H1 (cell line): ENCODE measurements at regions not wholly inside any gene's neighbourhood (a gene's known extent, or its start where the extent isn't known, plus 50 kb on each side); places are given as distances from the start of the nearest gene placed in this dataset.

Source experiments
- CBX5 ChIP-seq: fragments of 300-800, 300-1000 bp; sonication (generic); IDR thresholded peaks from 2 replicates; pipeline ENCODE4 v1.7.1; 2016; ENCODE audit warnings: antibody characterized with exemption, low read length, low read depth
- POU5F1 ChIP-seq: IDR thresholded peaks from 2 replicates; pipeline ENCODE4 v1.6.1; 2011; ENCODE audit warnings: low read depth, mild to moderate bottlenecking, low read length, moderate library complexity
- ZNF274 ChIP-seq: IDR thresholded peaks from 2 replicates; pipeline ENCODE4 v1.7.0; 2012; ENCODE audit warnings: low read length, borderline replicate concordance; ENCODE audit errors: extremely low read depth
- TF ChIP-seq, protein P1 (sequence below): fragments of 300-600 bp; sonication (generic); IDR thresholded peaks from 2 replicates; pipeline ENCODE4 v1.7.1; 2012; ENCODE audit warnings: low read length, moderate library complexity, mild to moderate bottlenecking, inconsistent platforms; ENCODE audit not compliant: insufficient replicate concordance
- TF ChIP-seq, protein P2 (sequence below), 3 experiments: IDR thresholded peaks; 1 replicate in 2 of 3; 2 replicates in 1 of 3; pipeline versions ENCODE4 v1.5.1 to v1.6.1; 2011; ENCODE audit warnings: low read length in 3 of 3, mild to moderate bottlenecking in 3 of 3, inconsistent platforms in 2 of 3, low read depth in 1 of 3, moderate library complexity in 1 of 3; ENCODE audit not compliant: insufficient read depth in 1 of 3; ENCODE audit errors: control extremely low read depth in 1 of 3

DNA sequence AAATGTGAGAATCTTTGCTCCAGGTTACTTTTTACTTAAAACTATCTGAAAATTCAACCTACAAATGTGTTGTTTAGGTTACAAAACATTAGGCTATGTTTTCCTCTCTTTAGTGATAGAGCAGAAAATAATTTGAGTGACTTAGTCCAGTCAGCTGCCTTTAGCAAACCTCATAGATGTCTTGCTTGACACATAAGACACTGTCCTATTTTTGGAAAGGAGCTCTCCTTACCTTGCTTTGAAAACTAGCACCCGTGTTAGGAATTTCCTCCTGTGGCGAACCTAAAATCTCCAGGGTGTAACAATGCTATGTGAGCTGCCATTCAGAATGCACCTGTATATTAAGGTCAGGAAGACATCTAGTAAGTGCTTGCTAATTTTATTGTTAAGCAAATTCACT is 221.2 kb upstream of the CD180 start (continued):
- TF ChIP-seq, protein P1, sequence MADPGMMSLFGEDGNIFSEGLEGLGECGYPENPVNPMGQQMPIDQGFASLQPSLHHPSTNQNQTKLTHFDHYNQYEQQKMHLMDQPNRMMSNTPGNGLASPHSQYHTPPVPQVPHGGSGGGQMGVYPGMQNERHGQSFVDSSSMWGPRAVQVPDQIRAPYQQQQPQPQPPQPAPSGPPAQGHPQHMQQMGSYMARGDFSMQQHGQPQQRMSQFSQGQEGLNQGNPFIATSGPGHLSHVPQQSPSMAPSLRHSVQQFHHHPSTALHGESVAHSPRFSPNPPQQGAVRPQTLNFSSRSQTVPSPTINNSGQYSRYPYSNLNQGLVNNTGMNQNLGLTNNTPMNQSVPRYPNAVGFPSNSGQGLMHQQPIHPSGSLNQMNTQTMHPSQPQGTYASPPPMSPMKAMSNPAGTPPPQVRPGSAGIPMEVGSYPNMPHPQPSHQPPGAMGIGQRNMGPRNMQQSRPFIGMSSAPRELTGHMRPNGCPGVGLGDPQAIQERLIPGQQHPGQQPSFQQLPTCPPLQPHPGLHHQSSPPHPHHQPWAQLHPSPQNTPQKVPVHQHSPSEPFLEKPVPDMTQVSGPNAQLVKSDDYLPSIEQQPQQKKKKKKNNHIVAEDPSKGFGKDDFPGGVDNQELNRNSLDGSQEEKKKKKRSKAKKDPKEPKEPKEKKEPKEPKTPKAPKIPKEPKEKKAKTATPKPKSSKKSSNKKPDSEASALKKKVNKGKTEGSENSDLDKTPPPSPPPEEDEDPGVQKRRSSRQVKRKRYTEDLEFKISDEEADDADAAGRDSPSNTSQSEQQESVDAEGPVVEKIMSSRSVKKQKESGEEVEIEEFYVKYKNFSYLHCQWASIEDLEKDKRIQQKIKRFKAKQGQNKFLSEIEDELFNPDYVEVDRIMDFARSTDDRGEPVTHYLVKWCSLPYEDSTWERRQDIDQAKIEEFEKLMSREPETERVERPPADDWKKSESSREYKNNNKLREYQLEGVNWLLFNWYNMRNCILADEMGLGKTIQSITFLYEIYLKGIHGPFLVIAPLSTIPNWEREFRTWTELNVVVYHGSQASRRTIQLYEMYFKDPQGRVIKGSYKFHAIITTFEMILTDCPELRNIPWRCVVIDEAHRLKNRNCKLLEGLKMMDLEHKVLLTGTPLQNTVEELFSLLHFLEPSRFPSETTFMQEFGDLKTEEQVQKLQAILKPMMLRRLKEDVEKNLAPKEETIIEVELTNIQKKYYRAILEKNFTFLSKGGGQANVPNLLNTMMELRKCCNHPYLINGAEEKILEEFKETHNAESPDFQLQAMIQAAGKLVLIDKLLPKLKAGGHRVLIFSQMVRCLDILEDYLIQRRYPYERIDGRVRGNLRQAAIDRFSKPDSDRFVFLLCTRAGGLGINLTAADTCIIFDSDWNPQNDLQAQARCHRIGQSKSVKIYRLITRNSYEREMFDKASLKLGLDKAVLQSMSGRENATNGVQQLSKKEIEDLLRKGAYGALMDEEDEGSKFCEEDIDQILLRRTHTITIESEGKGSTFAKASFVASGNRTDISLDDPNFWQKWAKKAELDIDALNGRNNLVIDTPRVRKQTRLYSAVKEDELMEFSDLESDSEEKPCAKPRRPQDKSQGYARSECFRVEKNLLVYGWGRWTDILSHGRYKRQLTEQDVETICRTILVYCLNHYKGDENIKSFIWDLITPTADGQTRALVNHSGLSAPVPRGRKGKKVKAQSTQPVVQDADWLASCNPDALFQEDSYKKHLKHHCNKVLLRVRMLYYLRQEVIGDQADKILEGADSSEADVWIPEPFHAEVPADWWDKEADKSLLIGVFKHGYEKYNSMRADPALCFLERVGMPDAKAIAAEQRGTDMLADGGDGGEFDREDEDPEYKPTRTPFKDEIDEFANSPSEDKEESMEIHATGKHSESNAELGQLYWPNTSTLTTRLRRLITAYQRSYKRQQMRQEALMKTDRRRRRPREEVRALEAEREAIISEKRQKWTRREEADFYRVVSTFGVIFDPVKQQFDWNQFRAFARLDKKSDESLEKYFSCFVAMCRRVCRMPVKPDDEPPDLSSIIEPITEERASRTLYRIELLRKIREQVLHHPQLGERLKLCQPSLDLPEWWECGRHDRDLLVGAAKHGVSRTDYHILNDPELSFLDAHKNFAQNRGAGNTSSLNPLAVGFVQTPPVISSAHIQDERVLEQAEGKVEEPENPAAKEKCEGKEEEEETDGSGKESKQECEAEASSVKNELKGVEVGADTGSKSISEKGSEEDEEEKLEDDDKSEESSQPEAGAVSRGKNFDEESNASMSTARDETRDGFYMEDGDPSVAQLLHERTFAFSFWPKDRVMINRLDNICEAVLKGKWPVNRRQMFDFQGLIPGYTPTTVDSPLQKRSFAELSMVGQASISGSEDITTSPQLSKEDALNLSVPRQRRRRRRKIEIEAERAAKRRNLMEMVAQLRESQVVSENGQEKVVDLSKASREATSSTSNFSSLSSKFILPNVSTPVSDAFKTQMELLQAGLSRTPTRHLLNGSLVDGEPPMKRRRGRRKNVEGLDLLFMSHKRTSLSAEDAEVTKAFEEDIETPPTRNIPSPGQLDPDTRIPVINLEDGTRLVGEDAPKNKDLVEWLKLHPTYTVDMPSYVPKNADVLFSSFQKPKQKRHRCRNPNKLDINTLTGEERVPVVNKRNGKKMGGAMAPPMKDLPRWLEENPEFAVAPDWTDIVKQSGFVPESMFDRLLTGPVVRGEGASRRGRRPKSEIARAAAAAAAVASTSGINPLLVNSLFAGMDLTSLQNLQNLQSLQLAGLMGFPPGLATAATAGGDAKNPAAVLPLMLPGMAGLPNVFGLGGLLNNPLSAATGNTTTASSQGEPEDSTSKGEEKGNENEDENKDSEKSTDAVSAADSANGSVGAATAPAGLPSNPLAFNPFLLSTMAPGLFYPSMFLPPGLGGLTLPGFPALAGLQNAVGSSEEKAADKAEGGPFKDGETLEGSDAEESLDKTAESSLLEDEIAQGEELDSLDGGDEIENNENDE: no peak
- no peak for TF ChIP-seq CBX5
- TF ChIP-seq ZNF274: no peak
- TF ChIP-seq POU5F1: no peak
- TF ChIP-seq, protein P2, sequence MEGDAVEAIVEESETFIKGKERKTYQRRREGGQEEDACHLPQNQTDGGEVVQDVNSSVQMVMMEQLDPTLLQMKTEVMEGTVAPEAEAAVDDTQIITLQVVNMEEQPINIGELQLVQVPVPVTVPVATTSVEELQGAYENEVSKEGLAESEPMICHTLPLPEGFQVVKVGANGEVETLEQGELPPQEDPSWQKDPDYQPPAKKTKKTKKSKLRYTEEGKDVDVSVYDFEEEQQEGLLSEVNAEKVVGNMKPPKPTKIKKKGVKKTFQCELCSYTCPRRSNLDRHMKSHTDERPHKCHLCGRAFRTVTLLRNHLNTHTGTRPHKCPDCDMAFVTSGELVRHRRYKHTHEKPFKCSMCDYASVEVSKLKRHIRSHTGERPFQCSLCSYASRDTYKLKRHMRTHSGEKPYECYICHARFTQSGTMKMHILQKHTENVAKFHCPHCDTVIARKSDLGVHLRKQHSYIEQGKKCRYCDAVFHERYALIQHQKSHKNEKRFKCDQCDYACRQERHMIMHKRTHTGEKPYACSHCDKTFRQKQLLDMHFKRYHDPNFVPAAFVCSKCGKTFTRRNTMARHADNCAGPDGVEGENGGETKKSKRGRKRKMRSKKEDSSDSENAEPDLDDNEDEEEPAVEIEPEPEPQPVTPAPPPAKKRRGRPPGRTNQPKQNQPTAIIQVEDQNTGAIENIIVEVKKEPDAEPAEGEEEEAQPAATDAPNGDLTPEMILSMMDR (IDR thresholded peaks at IDR 0.05; ENCODE audit: control extremely low read depth in 1 of 3, insufficient read depth in 1 of 3, low read depth in 1 of 3, low read length in 3 of 3): no peak
- TF ChIP-seq, all 59 proteins: peak for 0
